Activated CD4-positive, CD25-positive, alpha-beta regulatory T cell treated with anti-CD3 and anti-CD28 coated beads, Interleukin-2, amount 50 U/mL, for 24 hours (primary cell): ENCODE measurements at regions not wholly inside any gene's neighbourhood (a gene's known extent, or its start where the extent isn't known, plus 50 kb on each side); places are given as distances from the start of the nearest gene placed in this dataset.

Source experiments
- ATAC-seq, 2 donors: fragments of 150-1000 bp; cut with Tn5 transposase; one replicate each; pipeline ENCODE4 v1.10.0; 2021; ENCODE audit warnings: mild to moderate bottlenecking in 1 of 2, moderate library complexity in 1 of 2

- no peak for ATAC-seq
Measured at GRCh38 chr21:39052718-39053117, 130.5 kb downstream of the PSMG1 start.

- ATAC-seq = no peak
Measured at GRCh38 chr21:39051588-39051949, 131.7 kb downstream of the PSMG1 start.

GRCh38 chr21:39050841-39051587 is 132.2 kb downstream of the PSMG1 start:
- no peak for ATAC-seq

DNA sequence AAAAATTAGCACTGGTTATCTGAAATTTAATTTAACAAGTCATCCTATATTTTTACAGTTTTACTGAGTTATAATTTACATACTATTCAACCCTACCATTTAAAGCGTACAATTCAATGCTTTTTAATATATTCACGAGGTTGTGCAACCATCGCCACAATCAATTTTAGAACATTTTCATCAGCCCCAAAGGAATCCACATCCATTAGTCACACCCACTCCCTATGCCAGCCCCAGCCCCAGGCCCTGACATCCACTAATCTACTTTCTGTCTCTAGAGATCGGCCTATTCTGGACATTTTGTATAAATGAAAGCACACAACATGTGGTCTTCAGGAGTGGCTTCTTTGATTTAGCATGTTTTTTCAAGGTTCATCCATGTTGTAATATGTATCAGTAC is 134.7 kb downstream of the PSMG1 start:
- ATAC-seq = no peak

DNA sequence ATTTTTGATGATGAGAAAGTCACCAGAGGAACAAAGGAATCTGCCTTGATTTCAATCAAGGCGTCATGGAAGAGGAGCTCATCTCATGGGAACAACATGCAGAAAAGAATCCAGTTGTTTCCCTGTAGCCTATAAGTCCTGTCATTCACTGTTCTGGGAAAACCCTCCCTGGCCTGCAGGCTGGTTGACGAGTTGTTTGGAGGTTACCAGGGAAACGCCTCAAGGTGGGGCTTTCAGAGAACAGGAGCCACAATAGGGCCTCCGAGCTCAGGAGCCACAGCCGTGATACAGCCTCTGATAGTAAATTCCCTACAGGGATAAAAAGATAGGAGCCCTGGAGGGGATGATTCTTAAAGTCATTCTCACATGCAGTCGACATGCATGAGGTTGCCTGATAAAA is 135.2 kb downstream of the PSMG1 start:
- no peak for ATAC-seq

DNA sequence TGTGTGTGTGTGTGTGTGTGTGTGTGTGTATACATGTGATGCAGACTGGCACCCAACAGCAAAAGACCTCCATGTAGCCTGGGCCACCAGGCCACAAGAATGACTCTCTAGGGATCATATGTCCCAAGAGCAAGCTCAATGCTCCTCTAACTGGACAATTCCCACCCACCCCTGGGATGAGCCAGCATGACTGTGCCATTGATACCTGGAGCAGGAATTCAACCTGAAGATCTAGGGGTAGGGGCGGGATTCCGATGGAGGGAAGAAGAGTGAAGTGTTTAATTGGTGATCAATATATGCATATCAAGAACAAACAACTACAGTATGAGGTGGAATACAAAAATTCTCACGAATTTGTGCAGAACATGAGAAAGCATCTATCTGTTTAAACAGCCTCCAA is 136.2 kb downstream of the PSMG1 start:
- no peak for ATAC-seq

GRCh38 chr21:39046236-39046916 is 136.9 kb downstream of the PSMG1 start:
- no peak for ATAC-seq

- no peak for ATAC-seq
Measured at GRCh38 chr21:39041816-39042215, 141.4 kb downstream of the PSMG1 start.

DNA sequence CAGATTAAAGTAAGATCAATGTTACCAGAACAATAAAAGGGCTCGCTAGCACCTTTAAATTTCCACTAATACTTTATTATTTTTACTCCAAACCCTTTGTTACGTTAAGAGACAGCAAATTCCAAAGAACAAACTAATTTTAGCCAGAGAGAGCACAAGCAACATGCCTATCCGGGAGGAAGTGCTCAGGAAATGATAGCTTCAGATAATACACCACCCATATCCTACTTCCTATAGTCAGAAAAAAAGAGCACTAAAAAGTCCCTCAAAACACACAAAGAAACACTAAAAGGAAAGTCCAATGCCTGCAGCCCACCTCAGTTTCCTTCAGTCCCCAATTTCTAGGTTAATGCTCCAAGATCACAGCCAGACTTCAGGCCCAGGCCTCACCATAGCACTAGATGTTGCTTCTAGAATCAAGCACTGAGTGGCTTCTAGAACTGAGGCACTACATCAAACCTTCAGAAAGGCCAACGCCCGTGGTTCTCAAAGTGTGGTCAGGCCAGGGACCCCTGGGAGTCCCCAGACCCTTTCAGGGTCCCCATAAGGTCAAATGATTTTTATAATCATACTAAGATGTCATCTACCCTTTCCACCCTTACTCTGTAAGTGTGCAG is 142.6 kb downstream of the PSMG1 start:
- ATAC-seq = no peak

DNA sequence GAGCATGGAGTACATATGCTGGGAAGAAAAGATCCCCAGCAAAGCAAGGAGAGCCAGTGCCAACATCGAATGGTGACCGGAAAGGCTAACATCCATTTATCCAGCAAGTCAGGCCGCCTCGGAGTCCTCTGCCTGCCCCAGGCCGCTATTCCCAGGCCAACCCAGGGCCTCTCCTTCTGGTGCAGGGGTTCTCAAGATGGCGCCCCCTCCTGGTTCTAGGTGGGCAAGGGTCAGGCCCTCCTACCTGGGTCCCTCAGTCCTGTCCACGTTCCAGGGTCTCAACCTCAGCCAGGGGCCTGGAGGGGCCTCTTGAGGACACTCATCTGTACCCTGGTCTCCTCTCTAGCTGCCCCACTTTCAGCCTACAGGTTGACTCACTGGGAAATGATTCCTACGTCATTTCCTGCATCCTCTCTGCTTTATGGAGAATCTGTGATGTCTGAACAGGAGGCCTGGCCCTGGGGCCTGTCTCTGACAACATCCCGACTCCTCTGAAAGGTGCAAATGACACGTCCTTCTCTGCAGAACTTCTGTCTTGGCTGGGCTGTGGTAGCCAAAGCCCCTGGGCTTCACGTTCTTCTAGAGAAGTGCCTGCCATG is 145.3 kb downstream of the PSMG1 start:
- no peak for ATAC-seq

DNA sequence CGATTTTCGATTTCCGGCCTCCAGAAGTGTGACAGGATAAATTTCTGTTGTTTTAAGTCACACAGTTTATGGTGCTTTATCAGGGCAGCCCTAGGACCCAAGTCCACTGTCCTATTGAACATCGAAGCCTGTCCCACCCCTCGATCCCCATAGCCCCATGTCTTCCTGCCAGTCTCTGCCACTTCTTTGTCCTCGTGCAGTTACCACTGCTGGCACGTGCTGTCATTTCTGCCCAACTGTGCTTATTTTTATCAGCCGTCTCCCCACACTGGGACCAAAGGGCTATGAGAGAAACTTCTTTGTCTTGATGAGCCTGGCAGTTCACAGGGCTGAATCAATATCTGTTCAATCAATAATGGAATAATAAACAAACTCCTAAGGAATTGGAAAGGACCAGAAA is 146.7 kb downstream of the PSMG1 start:
- ATAC-seq = no peak

GRCh38 chr21:39034590-39035536 is 148.4 kb downstream of the PSMG1 start:
- ATAC-seq = no peak

- no peak for ATAC-seq
Measured at GRCh38 chr21:39033878-39034589, 149.2 kb downstream of the PSMG1 start.

GRCh38 chr21:39029900-39030884 is 153.1 kb downstream of the PSMG1 start:
- no peak for ATAC-seq

DNA sequence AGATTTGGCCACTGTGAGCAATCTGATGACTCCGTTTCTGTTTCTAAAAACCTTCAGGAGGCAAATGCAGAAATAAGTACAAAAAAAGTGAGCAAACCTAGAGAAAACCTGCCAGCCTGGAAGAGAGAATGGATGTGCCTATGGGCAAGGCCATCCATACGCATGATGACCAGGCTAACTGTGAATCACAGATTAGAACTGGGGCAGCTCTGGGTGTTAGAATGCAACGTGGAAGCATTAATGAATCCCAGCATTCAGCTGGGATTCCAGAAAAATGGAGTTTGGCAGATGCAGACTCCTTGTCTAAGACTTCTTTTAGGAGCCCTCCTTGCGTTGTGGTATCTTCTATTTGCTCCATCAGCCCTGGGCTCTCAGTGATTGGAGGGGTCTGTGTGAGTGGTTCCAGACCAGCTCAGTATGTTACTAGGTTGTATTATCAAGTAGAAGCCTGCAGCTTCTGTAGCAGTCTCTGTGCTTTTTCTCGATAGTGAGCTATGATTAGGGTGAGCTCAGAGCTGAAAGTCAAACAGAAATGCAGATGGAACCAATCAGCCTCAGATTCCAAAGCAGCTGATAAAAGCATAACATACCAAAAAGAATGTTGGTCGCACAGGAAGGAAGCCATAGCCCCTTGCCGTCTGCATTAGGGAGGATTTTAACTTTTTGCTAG is 154.0 kb downstream of the PSMG1 start:
- no peak for ATAC-seq

GRCh38 chr21:39025198-39025597 is 158.1 kb downstream of the PSMG1 start:
- no peak for ATAC-seq

DNA sequence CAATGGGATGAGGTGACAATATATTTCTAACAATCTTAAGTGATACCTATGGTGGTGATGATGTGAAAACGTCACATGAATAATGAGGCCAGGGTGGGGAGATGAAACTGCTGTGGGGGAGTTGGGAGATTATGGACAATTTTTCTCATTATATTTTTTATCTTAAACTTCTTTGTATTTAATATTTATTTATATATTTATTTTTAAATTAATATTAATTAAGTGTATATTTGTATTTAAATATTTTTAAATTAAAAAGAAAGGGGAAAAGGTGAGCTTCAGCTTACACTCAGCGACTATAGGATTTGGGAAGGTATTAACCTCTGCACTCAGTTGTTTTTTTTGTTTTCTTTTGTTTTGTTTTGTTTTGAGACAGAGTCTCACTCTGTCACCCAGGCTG is 158.7 kb downstream of the PSMG1 start:
- no peak for ATAC-seq

- ATAC-seq = no peak
Measured at GRCh38 chr21:39022863-39023693, 160.2 kb downstream of the PSMG1 start.

DNA sequence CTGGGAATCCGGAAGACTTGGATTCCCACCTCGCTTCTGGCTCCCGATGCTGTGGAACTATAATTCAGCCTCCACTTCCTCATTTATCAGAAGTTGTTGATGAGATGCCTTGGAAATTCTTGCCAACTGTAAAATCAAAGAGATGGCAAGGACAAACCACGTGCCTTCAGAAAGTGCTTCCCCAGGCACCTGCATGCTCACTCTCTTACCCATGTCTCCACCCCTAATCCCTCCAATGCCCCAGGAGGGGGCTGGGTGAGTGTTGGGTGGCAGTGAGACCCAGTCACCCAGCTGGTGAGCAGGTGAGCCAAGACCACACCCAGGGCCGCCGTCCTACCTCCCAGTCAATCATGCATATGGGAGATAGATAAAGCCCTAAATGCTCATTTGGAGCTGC is 160.8 kb downstream of the PSMG1 start:
- ATAC-seq = no peak
